B cell (primary cell): ENCODE measurements at regions not wholly inside any gene's neighbourhood (a gene's known extent, or its start where the extent isn't known, plus 50 kb on each side); places are given as distances from the start of the nearest gene placed in this dataset.

Experiments used
- ATAC-seq: fragments of 200-7000 bp; cut with Tn5 transposase; one replicate; pipeline ENCODE4 v1.10.0; 2021; ENCODE audit warnings: low read depth, mild to moderate bottlenecking, moderate number of reproducible peaks, moderate library complexity
- CTCF ChIA-PET: fragments of 350-600 bp; sonication (Branson Sonifier 250); formaldehyde crosslinking; loops from one replicate; lab custom pipeline; 2021; ENCODE audit warnings: antibody characterized with exemption, inconsistent platforms; lab: Charles Lee
- POLR2A ChIA-PET: fragments of 350-600 bp; sonication (Branson Sonifier 250); formaldehyde crosslinking; loops from one replicate; lab custom pipeline; 2021; ENCODE audit warnings: antibody characterized with exemption; lab: Charles Lee
- DNase-seq: peaks from one replicate; pipeline ENCODE4 v3.0.0; 2013
- H2AFZ ChIP-seq: 2 replicates; pipeline ENCODE4 v1.6.1; 2012; ENCODE audit warnings: mild to moderate bottlenecking, low read depth, low read length; ENCODE audit not compliant: insufficient read depth, poor library complexity, severe bottlenecking
- H3K27ac ChIP-seq, 2 donors: 1 replicate in 1 of 2; 2 replicates in 1 of 2; pipeline ENCODE4 v1.5.1; 2012 to 2013; ENCODE audit warnings: low read length in 2 of 2, mild to moderate bottlenecking in 2 of 2, moderate library complexity in 1 of 2
- H3K27me3 ChIP-seq, 4 experiments: fragments of 200-600 bp in 1 of 4; sonication (generic) in 1 of 4; replicated peaks in 1 of 4; 1 replicate in 2 of 4; 2 replicates in 2 of 4; pipeline versions ENCODE4 v1.6.1 to v1.7.0; 2013 to 2016; ENCODE audit warnings: low read length in 3 of 4, mild to moderate bottlenecking in 2 of 4, mixed read lengths in 1 of 4, moderate library complexity in 1 of 4; ENCODE audit not compliant: insufficient read depth in 4 of 4, control insufficient read depth in 3 of 4; ENCODE audit errors: control extremely low read depth in 1 of 4
- H3K36me3 ChIP-seq, 2 experiments: replicated peaks in 1 of 2; 1 replicate in 1 of 2; 2 replicates in 1 of 2; pipeline versions ENCODE4 v1.6.1 to v1.7.1; 2013; ENCODE audit warnings: low read length in 1 of 2; ENCODE audit not compliant: insufficient read depth in 2 of 2, control insufficient read depth in 1 of 2; ENCODE audit errors: control extremely low read depth in 1 of 2, extremely low read depth in 1 of 2
- H3K4me1 ChIP-seq, 2 donors: fragments of 200-600 bp in 1 of 2; sonication (generic) in 1 of 2; 1 replicate in 1 of 2; 2 replicates in 1 of 2; pipeline versions ENCODE4 v1.5.1 to v1.6.1; 2013 to 2017; ENCODE audit warnings: low read length in 2 of 2; ENCODE audit not compliant: control insufficient read depth in 2 of 2, insufficient read depth in 2 of 2
- H3K4me2 ChIP-seq: replicated peaks from 2 replicates; pipeline ENCODE3; 2012; ENCODE audit warnings: mild to moderate bottlenecking, low read depth, low read length; ENCODE audit not compliant: poor library complexity, severe bottlenecking
- H3K4me3 ChIP-seq, 5 experiments: fragments of 200-600 bp in 1 of 5; sonication (generic) in 1 of 5; 1 replicate in 3 of 5; 2 replicates in 2 of 5; pipeline versions ENCODE4 v1.5.1 to v1.7.0; 2011 to 2016; ENCODE audit warnings: low read length in 4 of 5, mild to moderate bottlenecking in 4 of 5, low read depth in 2 of 5, control low read depth in 1 of 5, moderate library complexity in 1 of 5; ENCODE audit not compliant: insufficient read depth in 1 of 5; ENCODE audit errors: control extremely low read depth in 1 of 5, extremely low read depth in 1 of 5
- H3K79me2 ChIP-seq: fragments of 200-600 bp; sonication (generic); one replicate; pipeline ENCODE4 v1.6.0; 2016; ENCODE audit warnings: low read length; ENCODE audit not compliant: control insufficient read depth, insufficient read depth
- H3K9ac ChIP-seq: fragments of 200-600 bp; sonication (generic); 2 replicates; pipeline ENCODE4 v1.6.1; 2017; ENCODE audit warnings: mild to moderate bottlenecking, low read length, moderate library complexity
- H3K9me3 ChIP-seq, 3 donors: one replicate each; pipeline versions ENCODE4 v1.6.1 to v1.7.1; 2013; ENCODE audit warnings: low read length in 2 of 3; ENCODE audit not compliant: control insufficient read depth in 2 of 3, insufficient read depth in 1 of 3; ENCODE audit errors: control extremely low read depth in 1 of 3
- H4K20me1 ChIP-seq: 2 replicates; pipeline ENCODE4 v1.6.0; 2012; ENCODE audit warnings: mild to moderate bottlenecking, low read length; ENCODE audit not compliant: insufficient read depth, control insufficient read depth, poor library complexity, severe bottlenecking
- H3K27ac Mint-ChIP-seq: one replicate; pipeline ENCODE4 v1.8.0; 2021; ENCODE audit warnings: mixed read lengths
- H3K27me3 Mint-ChIP-seq: one replicate; pipeline ENCODE4 v1.8.0; 2021; ENCODE audit warnings: mixed read lengths
- H3K4me1 Mint-ChIP-seq: one replicate; pipeline ENCODE4 v1.8.0; 2021; ENCODE audit warnings: mixed read lengths
- H3K4me3 Mint-ChIP-seq: one replicate; pipeline ENCODE4 v1.8.0; 2021; ENCODE audit warnings: mixed read lengths
- H3K9me3 Mint-ChIP-seq: one replicate; pipeline ENCODE4 v1.8.0; 2022; ENCODE audit warnings: mixed read lengths; ENCODE audit not compliant: insufficient read depth
- CTCF ChIP-seq: fragments of 200-600 bp; IDR thresholded peaks from one replicate; pipeline ENCODE4 v1.8.0; 2022; ENCODE audit warnings: antibody characterized with exemption, mild to moderate bottlenecking
- EZH2 ChIP-seq: IDR thresholded peaks from 2 replicates; pipeline ENCODE4 v1.6.1; 2012; ENCODE audit warnings: borderline replicate concordance, low read depth, mild to moderate bottlenecking, moderate library complexity, low read length; ENCODE audit not compliant: insufficient read depth, poor library complexity, severe bottlenecking
- WGBS: methylation state at CpG from one replicate; pipeline ENCODE4 v1.1.5; 2013; ENCODE audit warnings: missing lambda C conversion rate; ENCODE audit not compliant: insufficient coverage; 5-methylcytosine and 5-hydroxymethylcytosine counted together
- intact Hi-C: fragments of 100-400 bp; cut with micrococcal nuclease; formaldehyde crosslinking; loops from one replicate; pipeline ENCODE4 v1.10.0; 2022

GRCh38 chr1:219273088-219273686 lies 99.5 kb downstream of the LYPLAL1 start:
- Histone ChIP-seq H2AFZ (no peak overlapping the region), H3K27ac (no peak overlapping the region), H3K4me2 (no peak overlapping the region), H3K9me3 (no peaks in the 10 kb centered on the region), H3K4me1 (no peaks in the 10 kb centered on the region), H4K20me1 (no peaks in the 10 kb centered on the region), H3K36me3 (no peaks in the 10 kb centered on the region), H3K27me3 (no peaks in the 10 kb centered on the region), H3K9ac (no peak overlapping the region), H3K79me2 (no peaks in the 10 kb centered on the region), H3K4me3 (no peak overlapping the region)
- CTCF ChIA-PET: interaction anchor here (1.2 kb wide), 1 partner anchor 9 kb away, joined by 3 read pairs; no protein-coding TSS in a partner anchor
- H3K27me3 Mint-ChIP-seq: no peaks in the 10 kb centered on the region
- no peak for ATAC-seq
- POLR2A ChIA-PET: no interaction called here
- no peak overlapping the region for H3K4me3 Mint-ChIP-seq
- intact Hi-C loops: no loop called here
- DNase-seq: no peak
- no peak overlapping the region for H3K27ac Mint-ChIP-seq
- WGBS: 100% methylated on average over 1 of the region's 3 CpGs
- no peak for TF ChIP-seq CTCF
- no peak for TF ChIP-seq EZH2
- no peaks in the 10 kb centered on the region for H3K4me1 Mint-ChIP-seq
- no peaks in the 10 kb centered on the region for H3K9me3 Mint-ChIP-seq

- Histone ChIP-seq H3K27me3 (no peaks in the 10 kb centered on the region), H3K4me3 (no peak overlapping the region), H4K20me1 (no peaks in the 10 kb centered on the region), H3K27ac (no peak overlapping the region), H3K4me2 (no peak overlapping the region), H3K4me1 (no peaks in the 10 kb centered on the region), H2AFZ (no peak overlapping the region), H3K36me3 (no peaks in the 10 kb centered on the region), H3K9me3 (no peaks in the 10 kb centered on the region), H3K79me2 (no peaks in the 10 kb centered on the region), H3K9ac (no peak overlapping the region)
- CTCF ChIA-PET: no interaction called here
- H3K4me3 Mint-ChIP-seq: no peak overlapping the region
- no peaks in the 10 kb centered on the region for H3K4me1 Mint-ChIP-seq
- ATAC-seq (no peak), DNase-seq (no peak)
- no peaks in the 10 kb centered on the region for H3K27me3 Mint-ChIP-seq
- intact Hi-C loops: no loop called here
- POLR2A ChIA-PET: no interaction called here
- TF ChIP-seq CTCF (no peak), EZH2 (no peak)
- WGBS: 79% methylated on average over 2 of the region's 5 CpGs
- H3K27ac Mint-ChIP-seq: no peak overlapping the region
- H3K9me3 Mint-ChIP-seq: no peaks in the 10 kb centered on the region
Measured at GRCh38 chr1:219271818-219272535, 98.3 kb downstream of the LYPLAL1 start.
